MM.1S (cell line): ENCODE measurements at regions not wholly inside any gene's neighbourhood (a gene's known extent, or its start where the extent isn't known, plus 50 kb on each side); places are given as distances from the start of the nearest gene placed in this dataset.

ENCODE experiments used
- DNase-seq: peaks from one replicate; pipeline ENCODE4 v3.0.0-alpha.2; 2015
- H2AFZ ChIP-seq: fragments of 300-600 bp; sonication (generic); 2 replicates; pipeline ENCODE4 v1.6.0; 2016; ENCODE audit warnings: antibody characterized with exemption, low read length
- H3F3A ChIP-seq: fragments of 300-600 bp; sonication (generic); 2 replicates; pipeline ENCODE4 v1.6.1; 2016; ENCODE audit warnings: mild to moderate bottlenecking, antibody characterized with exemption, low read length, moderate library complexity, mixed read lengths; ENCODE audit not compliant: insufficient read depth
- H3K27ac ChIP-seq: fragments of 300-600 bp; sonication (generic); 2 replicates; pipeline ENCODE4 v1.5.1; 2016; ENCODE audit warnings: mild to moderate bottlenecking, low read length
- H3K27me3 ChIP-seq: fragments of 300-600 bp; sonication (generic); replicated peaks from 2 replicates; pipeline ENCODE4 v1.6.0; 2016; ENCODE audit warnings: low read length; ENCODE audit not compliant: insufficient read depth
- H3K36me3 ChIP-seq: fragments of 300-600 bp; sonication (generic); replicated peaks from 2 replicates; pipeline ENCODE4 v1.6.1; 2016; ENCODE audit warnings: mild to moderate bottlenecking, low read length, mixed read lengths; ENCODE audit not compliant: insufficient read depth
- H3K4me1 ChIP-seq: fragments of 300-600 bp; sonication (generic); 2 replicates; pipeline ENCODE4 v1.6.1; 2016; ENCODE audit warnings: low read length, mixed read lengths
- H3K4me2 ChIP-seq: fragments of 300-600 bp; sonication (generic); 2 replicates; pipeline ENCODE4 v1.6.0; 2016; ENCODE audit warnings: low read depth, low read length
- H3K4me3 ChIP-seq: fragments of 300-600 bp; sonication (generic); 2 replicates; pipeline ENCODE4 v1.5.1; 2016; ENCODE audit warnings: low read length, mixed read lengths
- H3K79me2 ChIP-seq: fragments of 300-600 bp; sonication (generic); 2 replicates; pipeline ENCODE4 v1.6.1; 2016; ENCODE audit warnings: mixed run types, low read length, mixed read lengths
- H3K9ac ChIP-seq: fragments of 300-600 bp; sonication (generic); 2 replicates; pipeline ENCODE4 v1.6.1; 2016; ENCODE audit warnings: low read length, mixed read lengths
- H3K9me2 ChIP-seq: fragments of 300-600 bp; sonication (generic); replicated peaks from 2 replicates; pipeline ENCODE4 v1.6.1; 2016; ENCODE audit warnings: mild to moderate bottlenecking, low read length, mixed read lengths; ENCODE audit not compliant: insufficient read depth
- H3K9me3 ChIP-seq: fragments of 300-600 bp; sonication (generic); replicated peaks from 2 replicates; pipeline ENCODE4 v1.6.1; 2016; ENCODE audit warnings: mild to moderate bottlenecking, low read length, mixed read lengths; ENCODE audit not compliant: insufficient read depth
- H4K20me1 ChIP-seq: fragments of 300-600 bp; sonication (generic); 2 replicates; pipeline ENCODE4 v1.6.1; 2016; ENCODE audit warnings: mild to moderate bottlenecking, low read length, moderate library complexity, mixed read lengths; ENCODE audit not compliant: insufficient read depth
- EZH2 ChIP-seq: fragments of 300-600 bp; sonication (generic); optimal IDR thresholded peaks from 2 replicates; pipeline ENCODE3; 2017; ENCODE audit warnings: low read depth, mild to moderate bottlenecking, antibody characterized with exemption, low read length, mixed read lengths
- EZH2phosphoT487 ChIP-seq: fragments of 300-600 bp; sonication (generic); IDR thresholded peaks from 2 replicates; pipeline ENCODE4 v1.6.1; 2018; ENCODE audit warnings: antibody characterized with exemption, low read length
- TF ChIP-seq, protein P1 (sequence below): fragments of 300-600 bp; sonication (generic); IDR thresholded peaks from 2 replicates; pipeline ENCODE4 v1.5.1; 2016; ENCODE audit warnings: antibody characterized with exemption, low read length, mixed read lengths

DNA sequence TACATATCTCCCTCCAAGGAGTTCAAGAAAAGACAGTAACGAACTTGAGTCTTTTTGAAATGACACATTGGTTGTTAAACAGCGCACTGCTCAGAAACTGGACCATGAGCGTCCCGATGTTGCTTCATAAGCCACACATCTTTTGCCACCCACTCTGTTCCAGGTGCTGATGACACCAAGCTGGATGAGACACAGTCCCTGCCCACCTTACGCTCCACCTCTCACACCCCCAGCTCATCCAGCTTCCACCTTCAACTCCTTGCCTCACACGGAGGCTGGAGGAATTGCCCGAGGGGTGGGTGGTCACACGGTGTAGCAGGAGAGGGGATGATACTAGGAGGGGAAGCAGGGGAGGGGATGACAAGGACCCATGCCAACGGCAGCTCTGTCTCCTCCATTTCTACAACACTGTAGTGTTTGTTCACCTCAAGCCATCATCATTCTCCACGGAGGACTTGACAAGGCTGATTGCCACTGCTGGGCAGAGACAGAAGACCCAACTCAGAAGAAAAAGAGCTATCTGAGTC lies 148.5 kb upstream of the TNR start:
- H3K27me3 ChIP-seq = no peaks in the 10 kb centered on the region
- no peak overlapping the region for H2AFZ ChIP-seq
- no peaks in the 10 kb centered on the region for H3K79me2 ChIP-seq
- no peak for DNase-seq
- no peak overlapping the region for H3K4me2 ChIP-seq
- no peaks in the 10 kb centered on the region for H4K20me1 ChIP-seq
- H3K4me1 ChIP-seq = no peaks in the 10 kb centered on the region
- no peak overlapping the region for H3K27ac ChIP-seq
- TF ChIP-seq EZH2 (no peak), EZH2phosphoT487 (no peak)
- TF ChIP-seq, protein P1, sequence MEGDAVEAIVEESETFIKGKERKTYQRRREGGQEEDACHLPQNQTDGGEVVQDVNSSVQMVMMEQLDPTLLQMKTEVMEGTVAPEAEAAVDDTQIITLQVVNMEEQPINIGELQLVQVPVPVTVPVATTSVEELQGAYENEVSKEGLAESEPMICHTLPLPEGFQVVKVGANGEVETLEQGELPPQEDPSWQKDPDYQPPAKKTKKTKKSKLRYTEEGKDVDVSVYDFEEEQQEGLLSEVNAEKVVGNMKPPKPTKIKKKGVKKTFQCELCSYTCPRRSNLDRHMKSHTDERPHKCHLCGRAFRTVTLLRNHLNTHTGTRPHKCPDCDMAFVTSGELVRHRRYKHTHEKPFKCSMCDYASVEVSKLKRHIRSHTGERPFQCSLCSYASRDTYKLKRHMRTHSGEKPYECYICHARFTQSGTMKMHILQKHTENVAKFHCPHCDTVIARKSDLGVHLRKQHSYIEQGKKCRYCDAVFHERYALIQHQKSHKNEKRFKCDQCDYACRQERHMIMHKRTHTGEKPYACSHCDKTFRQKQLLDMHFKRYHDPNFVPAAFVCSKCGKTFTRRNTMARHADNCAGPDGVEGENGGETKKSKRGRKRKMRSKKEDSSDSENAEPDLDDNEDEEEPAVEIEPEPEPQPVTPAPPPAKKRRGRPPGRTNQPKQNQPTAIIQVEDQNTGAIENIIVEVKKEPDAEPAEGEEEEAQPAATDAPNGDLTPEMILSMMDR = no peak
- no peak overlapping the region for H3K9ac ChIP-seq
- no peaks in the 10 kb centered on the region for H3K36me3 ChIP-seq
- no peaks in the 10 kb centered on the region for H3K9me3 ChIP-seq
- no peak overlapping the region for H3K4me3 ChIP-seq
- no peaks in the 10 kb centered on the region for H3K9me2 ChIP-seq
- H3F3A ChIP-seq = no peaks in the 10 kb centered on the region

DNA sequence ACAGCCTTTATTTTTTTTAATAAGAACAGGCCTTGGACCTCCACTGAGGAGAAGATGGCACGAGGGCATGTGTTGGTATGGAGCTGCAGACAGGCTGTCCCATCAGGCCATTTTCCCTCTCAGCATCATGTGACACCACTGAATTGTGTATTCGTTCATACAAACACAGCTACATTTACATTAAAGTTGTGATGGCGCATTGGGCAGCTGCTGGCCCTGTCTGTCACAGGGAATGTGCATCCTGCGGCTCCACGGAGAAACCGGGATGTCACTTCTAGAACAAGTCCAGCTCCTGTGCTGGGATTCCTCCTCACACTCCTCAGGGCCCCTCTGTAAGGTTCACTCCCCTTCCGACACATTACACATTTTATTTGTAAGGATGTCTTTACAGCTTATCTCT lies 147.6 kb upstream of the TNR start:
- no peak overlapping the region for H3K4me2 ChIP-seq
- H3K27ac ChIP-seq = no peak overlapping the region
- no peaks in the 10 kb centered on the region for H3K9me3 ChIP-seq
- H3K4me3 ChIP-seq = no peak overlapping the region
- H4K20me1 ChIP-seq = no peaks in the 10 kb centered on the region
- H3K27me3 ChIP-seq = no peaks in the 10 kb centered on the region
- no peaks in the 10 kb centered on the region for H3K36me3 ChIP-seq
- no peaks in the 10 kb centered on the region for H3K9me2 ChIP-seq
- no peaks in the 10 kb centered on the region for H3F3A ChIP-seq
- H2AFZ ChIP-seq = no peak overlapping the region
- DNase-seq = no peak
- H3K79me2 ChIP-seq = no peaks in the 10 kb centered on the region
- TF ChIP-seq EZH2phosphoT487 = no peak
- TF ChIP-seq, protein P1 = no peak
- no peak for TF ChIP-seq EZH2
- no peak overlapping the region for H3K9ac ChIP-seq
- no peaks in the 10 kb centered on the region for H3K4me1 ChIP-seq

DNA sequence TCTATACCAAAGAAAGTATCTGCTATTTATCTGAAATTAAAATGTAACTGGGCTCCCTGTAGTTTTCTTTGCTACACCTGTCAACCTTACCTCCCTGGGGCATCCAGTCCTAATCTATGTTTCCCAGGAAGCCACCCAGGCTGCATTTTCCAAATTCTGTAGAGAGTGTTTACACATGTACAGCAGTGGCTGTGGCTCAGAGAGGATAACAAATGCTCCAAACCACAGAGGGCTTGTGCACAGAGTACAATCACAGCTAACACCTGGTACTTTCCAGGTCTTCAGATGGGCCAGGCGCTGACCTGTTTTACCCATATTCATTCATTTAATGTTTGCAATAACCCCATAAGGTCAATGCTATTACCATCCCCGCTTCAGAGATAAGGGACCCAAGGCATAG lies 146.5 kb upstream of the TNR start:
- DNase-seq = no peak
- no peak overlapping the region for H3K27ac ChIP-seq
- H3K4me2 ChIP-seq = no peak overlapping the region
- no peaks in the 10 kb centered on the region for H3F3A ChIP-seq
- no peaks in the 10 kb centered on the region for H3K9me3 ChIP-seq
- no peaks in the 10 kb centered on the region for H3K27me3 ChIP-seq
- no peak overlapping the region for H2AFZ ChIP-seq
- H4K20me1 ChIP-seq = no peaks in the 10 kb centered on the region
- no peaks in the 10 kb centered on the region for H3K9me2 ChIP-seq
- no peaks in the 10 kb centered on the region for H3K4me1 ChIP-seq
- no peaks in the 10 kb centered on the region for H3K79me2 ChIP-seq
- H3K9ac ChIP-seq = no peak overlapping the region
- no peaks in the 10 kb centered on the region for H3K36me3 ChIP-seq
- no peak for TF ChIP-seq EZH2
- H3K4me3 ChIP-seq = no peak overlapping the region

DNA sequence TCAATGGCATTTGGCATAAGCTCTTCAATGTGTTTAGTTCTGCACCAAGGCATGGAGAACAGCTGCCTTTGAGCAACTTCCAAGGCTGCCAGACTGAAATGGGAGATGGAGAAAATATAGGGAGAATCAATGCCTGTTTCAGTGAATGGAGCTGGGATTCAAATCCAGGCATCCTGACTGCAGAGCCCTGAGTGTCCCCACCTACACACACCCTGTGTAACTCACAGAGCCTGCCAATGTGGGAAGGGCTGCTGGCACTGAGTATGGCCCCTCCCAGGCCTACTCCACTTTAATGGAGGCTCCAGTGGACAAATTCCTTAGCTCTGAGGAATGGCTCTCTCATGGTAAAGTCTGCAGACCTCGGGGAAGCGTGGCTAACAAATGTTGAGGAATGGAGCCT lies 145.6 kb upstream of the TNR start:
- Histone ChIP-seq H2AFZ (no peak overlapping the region), H3F3A (no peaks in the 10 kb centered on the region), H3K4me1 (no peaks in the 10 kb centered on the region), H3K27ac (no peak overlapping the region), H3K4me3 (no peak overlapping the region), H3K9ac (no peak overlapping the region), H3K9me3 (no peaks in the 10 kb centered on the region), H3K4me2 (no peak overlapping the region), H4K20me1 (no peaks in the 10 kb centered on the region), H3K36me3 (no peaks in the 10 kb centered on the region), H3K27me3 (no peaks in the 10 kb centered on the region), H3K79me2 (no peaks in the 10 kb centered on the region), H3K9me2 (no peaks in the 10 kb centered on the region)
- TF ChIP-seq, protein P1 = no peak
- TF ChIP-seq EZH2phosphoT487 (no peak), EZH2 (no peak)
- DNase-seq = no peak
